ENCODE measurements at regions not wholly inside any gene's neighbourhood (a gene's known extent, or its start where the extent isn't known, plus 50 kb on each side); places are given as distances from the start of the nearest gene placed in this dataset.

GRCh38 chr17:77795685-77796084 is 162.8 kb upstream of the TNRC6C start:
- no peaks in the 10 kb centered on the region for H3K4me1 ChIP-seq (ENCODE audit: control insufficient read depth, low read length)
- TF ChIP-seq EZH2phosphoT487 (IDR thresholded peaks at IDR 0.05; ENCODE audit: borderline replicate concordance, low read length) = no peak
- no peak for TF ChIP-seq CTCF (IDR thresholded peaks at IDR 0.05; ENCODE audit: low read depth, low read length, poor library complexity, severe bottlenecking)
- peaks cover 6% of the 10 kb centered on the region for H3K27me3 ChIP-seq (ENCODE audit: control insufficient read depth, low read length)
- H3K9me2 ChIP-seq (replicated peaks; ENCODE audit: control insufficient read depth, low read length) = no peaks in the 10 kb centered on the region
- no peaks in the 10 kb centered on the region for H3K9me3 ChIP-seq (ENCODE audit: control insufficient read depth, insufficient read depth, low read length)
- H3K79me2 ChIP-seq (ENCODE audit: control insufficient read depth, low read length) = no peaks in the 10 kb centered on the region
- H3K27ac ChIP-seq (ENCODE audit: low read depth, low read length) = no peak overlapping the region
- no peaks in the 10 kb centered on the region for H4K20me1 ChIP-seq (ENCODE audit: control insufficient read depth, insufficient read depth, low read depth, low read length)
- H3K36me3 ChIP-seq (ENCODE audit: control insufficient read depth, low read length) = no peaks in the 10 kb centered on the region
- H3K4me2 ChIP-seq (ENCODE audit: low read length) = no peak overlapping the region
- no peak overlapping the region for H3K4me3 ChIP-seq (ENCODE audit: low read length)
- no peaks in the 10 kb centered on the region for H3F3A ChIP-seq (ENCODE audit: control insufficient read depth, insufficient read depth)

DNA sequence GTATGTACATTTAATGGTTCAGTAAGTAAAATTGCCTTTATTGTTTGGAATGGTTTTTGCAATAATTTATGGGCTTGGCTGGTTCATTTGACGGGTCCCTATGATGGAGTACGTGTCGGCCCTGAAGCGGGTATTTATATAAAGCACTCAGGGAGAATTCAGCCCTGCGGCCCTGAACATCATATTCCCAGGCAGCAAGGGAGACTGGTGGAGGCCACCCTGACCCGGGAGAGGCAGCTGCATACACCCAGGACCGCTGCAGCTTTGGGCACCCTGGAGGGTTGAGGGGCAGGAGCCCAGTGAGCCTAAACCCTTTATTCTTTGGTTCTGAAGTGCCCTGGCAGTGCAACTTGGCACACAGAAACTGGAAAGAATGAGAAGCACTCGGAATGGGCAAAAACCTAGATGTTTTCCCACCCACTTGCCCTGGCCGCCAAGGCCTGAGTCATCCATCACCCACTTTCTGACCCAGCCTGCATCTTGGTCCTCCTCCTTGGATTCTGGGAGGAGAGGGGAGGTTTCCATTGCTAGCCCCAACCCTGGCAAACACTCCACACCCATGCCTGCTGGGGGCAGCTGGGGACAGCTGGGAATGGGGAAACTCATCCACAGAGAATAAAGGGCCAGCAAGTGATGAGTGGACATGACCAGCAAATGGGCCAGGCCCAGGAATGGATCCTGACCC is 162.2 kb upstream of the TNRC6C start:
- Histone ChIP-seq H3K36me3 (ENCODE audit: control insufficient read depth, low read length) (no peaks in the 10 kb centered on the region), H4K20me1 (ENCODE audit: control insufficient read depth, insufficient read depth, low read depth, low read length) (no peaks in the 10 kb centered on the region), H3K27me3 (ENCODE audit: control insufficient read depth, low read length) (peaks cover 6% of the 10 kb centered on the region), H3K9me2 (replicated peaks; ENCODE audit: control insufficient read depth, low read length) (no peaks in the 10 kb centered on the region), H3K27ac (ENCODE audit: low read depth, low read length) (no peak overlapping the region), H3K9me3 (ENCODE audit: control insufficient read depth, insufficient read depth, low read length) (no peaks in the 10 kb centered on the region), H3F3A (ENCODE audit: control insufficient read depth, insufficient read depth) (no peaks in the 10 kb centered on the region), H3K4me3 (ENCODE audit: low read length) (no peak overlapping the region), H3K79me2 (ENCODE audit: control insufficient read depth, low read length) (no peaks in the 10 kb centered on the region), H3K4me2 (ENCODE audit: low read length) (no peak overlapping the region), H3K4me1 (ENCODE audit: control insufficient read depth, low read length) (no peaks in the 10 kb centered on the region)
- TF ChIP-seq EZH2phosphoT487 (IDR thresholded peaks at IDR 0.05; ENCODE audit: borderline replicate concordance, low read length) (no peak), CTCF (IDR thresholded peaks at IDR 0.05; ENCODE audit: low read depth, low read length, poor library complexity, severe bottlenecking) (no peak)

- no peaks in the 10 kb centered on the region for H3K9me3 ChIP-seq (ENCODE audit: control insufficient read depth, insufficient read depth, low read length)
- peaks cover 6% of the 10 kb centered on the region for H3K27me3 ChIP-seq (ENCODE audit: control insufficient read depth, low read length)
- H3K36me3 ChIP-seq (ENCODE audit: control insufficient read depth, low read length) = no peaks in the 10 kb centered on the region
- H3K4me3 ChIP-seq (ENCODE audit: low read length) = no peak overlapping the region
- H3K4me1 ChIP-seq (ENCODE audit: control insufficient read depth, low read length) = no peaks in the 10 kb centered on the region
- no peaks in the 10 kb centered on the region for H3K9me2 ChIP-seq (replicated peaks; ENCODE audit: control insufficient read depth, low read length)
- no peak overlapping the region for H3K27ac ChIP-seq (ENCODE audit: low read depth, low read length)
- H3F3A ChIP-seq (ENCODE audit: control insufficient read depth, insufficient read depth) = no peaks in the 10 kb centered on the region
- no peaks in the 10 kb centered on the region for H4K20me1 ChIP-seq (ENCODE audit: control insufficient read depth, insufficient read depth, low read depth, low read length)
- TF ChIP-seq CTCF (IDR thresholded peaks at IDR 0.05; ENCODE audit: low read depth, low read length, poor library complexity, severe bottlenecking) (no peak), EZH2phosphoT487 (IDR thresholded peaks at IDR 0.05; ENCODE audit: borderline replicate concordance, low read length) (no peak)
- no peak overlapping the region for H3K4me2 ChIP-seq (ENCODE audit: low read length)
- H3K79me2 ChIP-seq (ENCODE audit: control insufficient read depth, low read length) = no peaks in the 10 kb centered on the region
These were observed 160.5 kb upstream of the TNRC6C start for GRCh38 chr17:77798031-77798430.
